ENCODE measurements at regions not wholly inside any gene's neighbourhood (a gene's known extent, or its start where the extent isn't known, plus 50 kb on each side); places are given as distances from the start of the nearest gene placed in this dataset.
"Not testable (repeated sequence)": the region's sequence is repeated elsewhere in the genome, so short reads cannot be mapped to it uniquely, and the experiment has no call there.

- no peak for DNase-seq (ENCODE audit: low spot score)
- intact Hi-C loops (cut with DNase I): no loop called here
These were observed 199.7 kb downstream of the CTTN start for GRCh38 chr11:70597751-70598625.

DNA sequence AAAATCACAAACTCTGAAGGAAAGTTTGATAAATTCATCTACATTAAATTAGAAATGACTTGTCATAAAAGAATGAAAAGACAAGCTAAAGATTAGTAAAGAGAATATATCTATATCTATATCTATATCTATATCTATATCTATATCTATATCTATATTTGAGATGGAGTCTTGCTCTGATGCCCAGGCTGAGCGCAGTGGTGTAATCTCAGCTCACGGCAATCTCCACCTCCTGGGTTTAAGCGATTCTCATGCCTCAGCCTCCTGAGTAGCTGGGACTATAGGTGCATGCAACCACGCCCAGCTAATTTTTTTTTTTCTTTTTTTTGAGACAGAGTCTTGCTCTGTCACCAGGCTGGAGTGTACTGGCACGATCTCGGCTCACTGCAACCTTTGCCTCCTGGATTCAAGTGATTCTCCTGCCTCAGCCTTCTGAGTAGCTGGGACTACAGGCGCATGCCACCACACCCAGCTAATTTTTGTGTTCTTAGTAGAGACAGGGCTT lies 202.6 kb downstream of the CTTN start:
- intact Hi-C loops (cut with DNase I): not testable (repeated sequence)

DNA sequence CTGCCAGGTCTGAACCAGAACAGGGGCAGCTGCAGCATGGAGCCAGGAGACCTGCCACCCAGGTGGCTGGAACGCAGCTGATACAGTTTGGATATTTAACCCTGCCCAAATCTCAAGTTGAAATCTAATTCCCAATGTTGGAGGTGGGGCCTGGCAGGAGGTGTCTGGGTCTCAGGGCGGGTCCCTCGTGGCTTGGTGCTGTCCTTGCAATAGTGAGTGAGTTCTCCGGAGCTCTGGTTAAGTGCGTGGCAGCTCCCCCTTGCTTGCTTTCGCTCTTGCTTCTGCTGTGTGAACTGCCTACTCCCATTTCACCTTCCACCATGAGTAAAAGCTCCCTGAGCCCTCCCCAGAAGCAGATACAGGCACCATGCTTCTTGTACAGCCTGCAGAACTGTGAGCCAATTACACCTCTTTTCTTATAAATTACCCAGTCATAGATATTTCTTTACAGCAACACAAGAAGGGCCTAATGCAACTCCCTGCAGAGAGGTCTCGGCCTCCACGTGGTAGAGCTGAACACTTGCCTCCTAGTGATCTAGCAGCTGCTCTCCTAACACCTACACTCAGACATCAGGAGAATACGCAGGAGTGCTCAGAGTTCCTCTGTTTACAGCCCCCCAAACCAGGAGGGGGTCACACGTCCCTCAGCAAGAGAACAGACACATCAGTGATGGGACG lies 203.7 kb downstream of the CTTN start:
- intact Hi-C loops (cut with DNase I): no loop called here

More for the DNA sequence above, 202.6 kb downstream of the CTTN start:
- DNase-seq (ENCODE audit: low spot score): not testable (repeated sequence)

GRCh38 chr11:70603114-70603755 lies 204.9 kb downstream of the CTTN start:
- DNase-seq (ENCODE audit: low spot score): no peak
- intact Hi-C loops (cut with DNase I): no loop called here

More for the DNA sequence above, 203.7 kb downstream of the CTTN start:
- no peak for DNase-seq (ENCODE audit: low spot score)

DNA sequence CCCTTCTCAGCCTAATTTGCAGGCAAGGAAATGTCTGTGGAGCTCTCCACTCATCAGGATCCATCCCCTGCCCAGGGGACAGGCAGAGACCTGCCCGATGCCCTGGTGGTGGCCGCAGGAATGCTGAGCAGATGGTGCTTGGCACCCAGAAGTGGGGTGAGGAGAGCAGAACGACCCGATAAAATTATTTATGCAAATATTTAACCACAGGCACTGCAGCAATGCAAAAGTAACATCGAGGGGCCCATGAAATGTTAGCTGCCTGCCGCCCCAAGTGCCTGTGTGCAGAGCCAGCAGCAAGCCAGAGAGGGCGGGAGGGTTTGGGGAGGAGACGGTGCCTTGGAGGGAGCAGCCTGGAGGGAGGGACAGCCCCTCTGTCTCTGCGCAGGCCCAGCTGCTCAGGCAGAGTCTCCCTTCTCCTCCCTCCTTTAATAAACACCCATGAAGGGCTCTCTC lies 205.5 kb downstream of the CTTN start:
- DNase-seq (ENCODE audit: low spot score): no peak
- intact Hi-C loops (cut with DNase I): no loop called here

- intact Hi-C loops (cut with DNase I): no loop called here
- DNase-seq (ENCODE audit: low spot score): no peak
These were observed 205.9 kb downstream of the CTTN start for GRCh38 chr11:70604221-70604620.

- intact Hi-C loops (cut with DNase I): no loop called here
- no peak for DNase-seq (ENCODE audit: low spot score)
These were observed 206.5 kb downstream of the CTTN start for GRCh38 chr11:70604630-70605467.

GRCh38 chr11:70605468-70605815 lies 207.1 kb downstream of the CTTN start:
- DNase-seq (ENCODE audit: low spot score): no peak
- intact Hi-C loops (cut with DNase I): no loop called here

- DNase-seq (ENCODE audit: low spot score): no peak
- intact Hi-C loops (cut with DNase I): no loop called here
These were observed 207.5 kb downstream of the CTTN start for GRCh38 chr11:70605846-70606245.

GRCh38 chr11:70606248-70606950 lies 208.1 kb downstream of the CTTN start:
- DNase-seq (ENCODE audit: low spot score): no peak
- intact Hi-C loops (cut with DNase I): no loop called here

DNA sequence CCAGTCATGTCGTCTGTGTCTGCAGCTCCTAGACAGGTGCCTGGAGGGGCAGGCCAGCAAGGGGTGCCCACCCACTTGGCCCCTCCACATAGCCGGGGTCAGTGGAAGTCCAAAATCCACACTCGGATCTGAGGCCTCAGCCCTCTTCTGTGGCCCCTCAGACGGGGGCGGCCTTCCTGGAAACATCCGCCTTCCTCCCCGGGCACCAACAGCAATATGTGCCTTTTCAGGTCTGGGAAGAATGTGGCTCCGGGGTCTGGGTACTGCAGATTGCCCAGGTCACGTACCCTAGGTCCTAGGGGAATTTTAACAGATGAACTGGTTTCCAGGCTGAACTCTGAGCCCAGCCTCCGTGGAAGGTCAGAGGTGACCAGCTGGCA lies 208.6 kb downstream of the CTTN start:
- DNase-seq (ENCODE audit: low spot score): no peak
- intact Hi-C loops (cut with DNase I): no loop called here

DNA sequence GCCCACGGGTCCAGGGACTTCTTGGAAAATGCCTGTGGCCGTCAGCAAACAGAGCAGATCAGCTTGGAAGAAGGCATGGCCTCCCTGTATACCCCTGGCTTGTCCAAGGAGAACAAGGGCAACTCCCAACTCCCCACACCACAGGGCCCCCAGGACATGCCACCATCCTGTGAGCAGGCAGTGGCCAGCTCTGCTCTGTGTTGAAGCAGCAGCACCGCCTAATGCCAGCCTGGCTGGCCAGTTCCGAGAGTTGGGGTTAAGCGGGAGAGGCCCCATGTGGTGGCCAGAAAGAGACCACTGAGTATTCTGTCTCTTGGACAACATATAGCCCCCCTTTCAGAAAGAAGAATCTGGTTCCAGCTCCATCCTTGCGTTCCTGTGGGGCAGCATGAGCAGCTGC lies 209.2 kb downstream of the CTTN start:
- no peak for DNase-seq (ENCODE audit: low spot score)
- intact Hi-C loops (cut with DNase I): no loop called here

DNA sequence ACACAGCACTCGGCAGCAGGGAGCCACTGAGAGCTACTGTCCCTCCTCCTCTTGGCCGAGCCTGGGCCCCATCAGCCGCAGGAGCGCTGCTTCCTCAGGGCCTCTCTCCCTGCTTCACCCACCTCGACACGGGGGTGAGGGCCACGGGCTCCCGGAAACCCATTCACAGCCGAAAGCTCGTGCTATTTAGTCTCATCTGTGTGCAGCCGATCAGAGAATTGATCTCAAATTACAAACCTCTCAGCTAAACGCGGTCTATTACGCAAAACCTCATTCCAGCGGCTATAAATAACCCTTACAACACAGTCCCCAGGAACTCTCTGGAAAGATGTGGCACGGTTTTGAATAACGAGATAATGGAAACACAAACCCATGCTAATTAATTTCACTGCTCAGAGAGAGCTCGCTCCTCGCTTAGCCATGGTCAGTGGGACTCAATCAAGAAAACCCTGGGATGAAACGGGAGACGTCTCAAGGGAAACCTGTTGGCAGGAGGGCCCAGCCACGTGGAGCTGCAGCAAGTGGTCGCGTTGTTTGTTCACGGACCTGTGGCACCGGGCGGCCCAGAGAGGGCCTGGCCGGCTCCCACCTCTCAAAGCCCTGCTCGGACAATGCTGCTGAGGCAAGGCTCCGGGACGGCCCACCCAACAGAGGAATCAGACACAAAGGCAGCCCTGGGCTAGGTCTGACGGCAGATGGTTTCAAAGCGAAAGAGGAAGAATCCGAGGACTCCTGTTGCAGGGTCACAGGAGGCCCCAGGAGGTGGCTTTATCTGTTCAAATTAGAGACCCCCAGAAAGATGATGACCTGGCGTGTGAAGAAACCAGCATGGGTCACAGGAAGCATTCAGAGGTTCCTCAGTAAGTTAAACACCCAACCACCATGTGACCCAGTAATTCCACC lies 210.5 kb downstream of the CTTN start:
- DNase-seq (ENCODE audit: low spot score): no peak
- intact Hi-C loops (cut with DNase I): no loop called here

GRCh38 chr11:70610566-70611565 lies 212.5 kb downstream of the CTTN start:
- DNase-seq (ENCODE audit: low spot score): no peak

GRCh38 chr11:70611821-70612220 lies 213.5 kb downstream of the CTTN start:
- intact Hi-C loops (cut with DNase I): no loop called here
- no peak for DNase-seq (ENCODE audit: low spot score)

More at GRCh38 chr11:70610566-70611565, 212.5 kb downstream of the CTTN start:
- intact Hi-C loops (cut with DNase I): no loop called here

GRCh38 chr11:70612459-70613141 lies 214.3 kb downstream of the CTTN start:
- intact Hi-C loops (cut with DNase I): no loop called here
- DNase-seq (ENCODE audit: low spot score): no peak
